Breast epithelium (tissue), 3 donors: ENCODE measurements at regions not wholly inside any gene's neighbourhood (a gene's known extent, or its start where the extent isn't known, plus 50 kb on each side); places are given as distances from the start of the nearest gene placed in this dataset.

Source experiments
- POLR2A ChIP-seq: fragments of 450-650 bp; IDR thresholded peaks from one replicate; pipeline ENCODE4 v1.6.1; 2016; ENCODE audit warnings: antibody characterized with exemption, mild to moderate bottlenecking, moderate library complexity
- TF ChIP-seq, protein P1 (sequence below), 3 donors: fragments of 450-650 bp; IDR thresholded peaks; one replicate each; pipeline ENCODE4 v1.5.1; 2016 to 2017; ENCODE audit warnings: antibody characterized with exemption in 3 of 3, mild to moderate bottlenecking in 3 of 3, moderate library complexity in 3 of 3

- TF ChIP-seq, protein P1, sequence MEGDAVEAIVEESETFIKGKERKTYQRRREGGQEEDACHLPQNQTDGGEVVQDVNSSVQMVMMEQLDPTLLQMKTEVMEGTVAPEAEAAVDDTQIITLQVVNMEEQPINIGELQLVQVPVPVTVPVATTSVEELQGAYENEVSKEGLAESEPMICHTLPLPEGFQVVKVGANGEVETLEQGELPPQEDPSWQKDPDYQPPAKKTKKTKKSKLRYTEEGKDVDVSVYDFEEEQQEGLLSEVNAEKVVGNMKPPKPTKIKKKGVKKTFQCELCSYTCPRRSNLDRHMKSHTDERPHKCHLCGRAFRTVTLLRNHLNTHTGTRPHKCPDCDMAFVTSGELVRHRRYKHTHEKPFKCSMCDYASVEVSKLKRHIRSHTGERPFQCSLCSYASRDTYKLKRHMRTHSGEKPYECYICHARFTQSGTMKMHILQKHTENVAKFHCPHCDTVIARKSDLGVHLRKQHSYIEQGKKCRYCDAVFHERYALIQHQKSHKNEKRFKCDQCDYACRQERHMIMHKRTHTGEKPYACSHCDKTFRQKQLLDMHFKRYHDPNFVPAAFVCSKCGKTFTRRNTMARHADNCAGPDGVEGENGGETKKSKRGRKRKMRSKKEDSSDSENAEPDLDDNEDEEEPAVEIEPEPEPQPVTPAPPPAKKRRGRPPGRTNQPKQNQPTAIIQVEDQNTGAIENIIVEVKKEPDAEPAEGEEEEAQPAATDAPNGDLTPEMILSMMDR (IDR thresholded peaks at IDR 0.05): no peak
- TF ChIP-seq POLR2A: no peak
Observed at GRCh38 chr12:118714051-118714460, 267.3 kb upstream of the SRRM4 start.
